ENCODE measurements at regions not wholly inside any gene's neighbourhood (a gene's known extent, or its start where the extent isn't known, plus 50 kb on each side); places are given as distances from the start of the nearest gene placed in this dataset.

DNA sequence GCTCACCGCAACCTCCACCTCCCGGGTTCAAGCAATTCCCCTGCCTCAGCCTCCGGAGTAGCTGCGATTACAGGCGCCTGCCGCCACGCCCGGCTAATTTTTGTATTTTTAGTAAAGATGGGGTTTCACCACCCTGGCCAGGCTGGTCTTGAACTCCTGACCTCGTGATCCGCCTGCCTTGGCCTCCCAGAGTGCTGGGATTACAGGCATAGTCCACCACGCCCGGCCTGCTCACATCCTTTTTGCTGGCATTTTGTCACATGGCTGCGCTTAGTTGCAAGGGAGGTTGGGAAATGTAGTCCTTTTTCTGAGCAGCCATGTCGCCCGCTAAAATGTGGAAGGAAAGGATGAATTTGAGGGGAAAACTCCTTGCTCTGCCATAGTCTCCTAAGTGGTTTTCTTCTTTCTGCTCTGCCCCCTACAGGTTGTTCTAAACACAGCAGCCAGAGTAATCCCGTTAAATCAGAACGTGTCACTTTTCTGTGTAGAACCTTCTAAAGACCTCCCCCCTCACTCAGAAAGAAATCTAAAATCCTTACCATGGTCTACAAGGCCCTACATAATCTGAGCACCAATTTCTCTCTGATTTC is 57.8 kb upstream of the HSPA9 start:
- TF ChIP-seq, protein P1, sequence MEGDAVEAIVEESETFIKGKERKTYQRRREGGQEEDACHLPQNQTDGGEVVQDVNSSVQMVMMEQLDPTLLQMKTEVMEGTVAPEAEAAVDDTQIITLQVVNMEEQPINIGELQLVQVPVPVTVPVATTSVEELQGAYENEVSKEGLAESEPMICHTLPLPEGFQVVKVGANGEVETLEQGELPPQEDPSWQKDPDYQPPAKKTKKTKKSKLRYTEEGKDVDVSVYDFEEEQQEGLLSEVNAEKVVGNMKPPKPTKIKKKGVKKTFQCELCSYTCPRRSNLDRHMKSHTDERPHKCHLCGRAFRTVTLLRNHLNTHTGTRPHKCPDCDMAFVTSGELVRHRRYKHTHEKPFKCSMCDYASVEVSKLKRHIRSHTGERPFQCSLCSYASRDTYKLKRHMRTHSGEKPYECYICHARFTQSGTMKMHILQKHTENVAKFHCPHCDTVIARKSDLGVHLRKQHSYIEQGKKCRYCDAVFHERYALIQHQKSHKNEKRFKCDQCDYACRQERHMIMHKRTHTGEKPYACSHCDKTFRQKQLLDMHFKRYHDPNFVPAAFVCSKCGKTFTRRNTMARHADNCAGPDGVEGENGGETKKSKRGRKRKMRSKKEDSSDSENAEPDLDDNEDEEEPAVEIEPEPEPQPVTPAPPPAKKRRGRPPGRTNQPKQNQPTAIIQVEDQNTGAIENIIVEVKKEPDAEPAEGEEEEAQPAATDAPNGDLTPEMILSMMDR (IDR thresholded peaks at IDR 0.05; ENCODE audit: low read depth, low read length), result peak; percentile 31
- peak; percentile 42 for DNase-seq (ENCODE audit: extremely low read depth, low read depth)

DNA sequence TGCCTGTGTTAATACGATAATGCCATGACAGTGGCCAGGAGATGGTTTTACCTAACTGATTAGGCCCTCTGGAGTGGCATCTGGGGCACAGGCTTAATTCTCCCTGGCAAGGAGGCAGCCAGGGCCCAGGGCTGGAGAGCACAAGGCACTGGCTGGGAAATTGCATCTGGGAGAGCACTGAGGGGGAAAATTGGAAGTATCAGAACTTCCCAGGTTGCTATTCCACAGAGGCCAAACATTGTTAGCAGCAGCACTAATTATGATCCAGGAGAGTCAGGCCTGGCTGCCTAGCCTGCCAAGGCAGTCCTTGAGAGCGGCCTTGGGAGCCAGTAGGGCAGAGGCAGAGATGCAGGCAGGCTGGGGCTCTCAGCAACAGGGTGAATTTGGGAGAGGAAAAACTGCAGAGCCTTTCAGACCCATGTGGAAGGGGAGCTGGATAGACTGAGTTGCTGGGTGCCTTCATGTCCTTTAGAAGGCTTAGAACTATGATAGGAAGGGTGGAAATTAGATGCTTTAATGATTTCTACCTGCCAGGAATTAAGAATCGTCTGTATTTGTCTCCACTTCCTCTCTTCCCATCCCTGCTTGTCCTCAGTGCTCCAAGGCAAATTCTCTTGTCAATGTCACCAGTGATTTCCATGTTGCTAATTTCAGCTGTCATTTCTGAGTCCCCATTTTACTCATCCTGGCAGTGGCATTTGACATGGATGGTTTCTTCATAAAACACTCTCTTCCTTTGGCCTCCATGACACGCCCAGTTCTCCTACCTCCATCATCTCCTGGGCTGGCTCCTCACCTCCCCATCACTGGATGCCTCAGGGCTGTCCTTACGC is 56.1 kb upstream of the HSPA9 start:
- TF ChIP-seq, protein P1 (IDR thresholded peaks at IDR 0.05; ENCODE audit: low read depth, low read length), result no peak
- DNase-seq (ENCODE audit: extremely low read depth, low read depth), result no peak

DNA sequence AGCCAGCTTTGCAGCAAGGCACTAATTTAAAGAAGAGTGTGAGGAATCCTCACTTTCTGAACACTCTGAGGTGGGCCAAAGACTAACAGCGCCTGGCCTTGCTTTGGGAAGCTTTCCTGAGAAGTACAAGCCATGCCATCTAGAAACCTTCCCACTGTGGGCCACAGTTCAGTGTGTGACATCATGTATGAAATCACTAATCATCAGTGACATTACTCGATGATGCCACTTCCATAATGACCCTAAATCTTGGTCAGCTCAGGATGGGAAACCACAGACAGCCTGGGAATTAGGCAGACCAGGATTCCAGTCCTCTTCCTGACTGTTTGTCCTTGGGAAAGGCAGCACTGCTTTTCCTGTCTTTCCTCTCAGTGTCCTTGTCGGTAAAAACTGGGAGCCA is 54.2 kb upstream of the HSPA9 start:
- TF ChIP-seq, protein P1 (IDR thresholded peaks at IDR 0.05; ENCODE audit: low read depth, low read length), result no peak
- DNase-seq (ENCODE audit: extremely low read depth, low read depth), result no peak

DNA sequence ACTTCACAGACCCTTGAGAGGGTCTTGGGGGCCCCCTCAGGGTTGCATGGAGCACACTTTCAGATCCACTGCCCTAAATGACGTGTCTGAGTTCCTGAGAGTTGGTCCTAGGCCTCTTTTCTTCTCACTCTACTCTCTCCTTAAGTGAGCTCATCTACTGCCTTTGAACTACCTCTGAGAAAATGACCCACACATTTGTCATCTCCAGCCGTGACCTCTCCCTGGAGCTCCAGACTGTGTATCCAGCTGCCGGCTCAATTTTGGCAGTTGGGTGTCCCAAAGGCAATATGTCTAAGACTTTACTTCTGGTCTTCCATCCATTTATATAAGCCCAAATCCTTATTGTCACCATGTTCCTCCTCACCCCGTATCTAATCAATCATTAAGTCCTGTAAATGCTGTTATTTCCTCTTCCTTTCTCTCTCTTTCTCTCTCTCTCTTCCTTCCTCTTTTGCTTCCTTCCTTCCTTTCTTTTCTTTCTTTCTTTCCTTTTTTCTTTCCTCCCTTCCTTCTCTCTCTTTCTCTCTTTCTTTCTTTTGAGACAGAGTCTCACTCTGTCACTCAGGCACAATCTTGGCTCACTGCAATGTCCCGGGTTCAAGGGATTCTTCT is 51.2 kb upstream of the HSPA9 start:
- TF ChIP-seq, protein P1 (IDR thresholded peaks at IDR 0.05; ENCODE audit: low read depth, low read length), result no peak
- no peak for DNase-seq (ENCODE audit: extremely low read depth, low read depth)

DNA sequence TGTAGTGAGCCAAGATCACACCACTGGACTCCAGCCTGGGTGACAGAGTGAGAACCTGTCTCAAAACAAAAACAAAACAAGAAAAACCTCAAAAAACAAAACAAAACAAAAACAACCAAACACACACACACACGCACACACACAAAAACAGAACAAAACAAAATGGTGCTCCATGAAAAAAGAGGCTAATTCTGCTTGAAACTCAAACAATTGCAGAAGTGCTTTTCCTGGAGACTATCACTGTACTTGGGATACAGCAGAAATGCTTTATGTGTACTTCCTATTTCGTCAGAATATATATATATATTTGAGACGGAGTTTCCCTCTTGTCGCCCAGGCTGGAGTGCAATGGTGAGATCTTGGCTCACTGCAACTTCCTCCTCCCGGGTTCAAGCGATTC is 49.9 kb upstream of the HSPA9 start:
- TF ChIP-seq, protein P1 (IDR thresholded peaks at IDR 0.05; ENCODE audit: low read depth, low read length), result no peak
- DNase-seq (ENCODE audit: extremely low read depth, low read depth), result no peak

Data from AG09319 (cell line).